A549 (cell line): ENCODE measurements at regions not wholly inside any gene's neighbourhood (a gene's known extent, or its start where the extent isn't known, plus 50 kb on each side); places are given as distances from the start of the nearest gene placed in this dataset.
A peak's percentile ranks its signal among the peaks of the same experiment; 100 is the strongest.
"Not testable (repeated sequence)": the region's sequence is repeated elsewhere in the genome, so short reads cannot be mapped to it uniquely, and the experiment has no call there.

Experiments
- ATAC-seq, 2 experiments: fragments of 200-7000 bp in 1 of 2; fragments of >200 bp in 1 of 2; cut with Nextera tagmentation in 1 of 2; cut with Tn5 transposase in 1 of 2; 3 replicates each; pipeline versions ENCODE4 v1.8.0 to v1.9.1; 2018 to 2020; ENCODE audit warnings: mild to moderate bottlenecking in 1 of 2, moderate library complexity in 1 of 2
- CTCF ChIA-PET: fragments of 300-600 bp; sonication (Branson Sonifier 250); formaldehyde crosslinking; extraction: SDS; loops from one replicate; lab custom pipeline; 2021; ENCODE audit warnings: antibody characterized with exemption, inconsistent platforms; lab: Yijun Ruan, JAX
- POLR2A ChIA-PET: fragments of 350-600 bp; formaldehyde crosslinking; extraction: SDS; loops from one replicate; lab custom pipeline; 2021; ENCODE audit warnings: antibody characterized with exemption, inconsistent platforms; lab: Yijun Ruan, JAX
- DNase-seq, 2 experiments: peaks; one replicate each; pipeline versions ENCODE4 v3.0.0 to v3.0.0-alpha.2; 2011 to 2016; ENCODE audit warnings: low read depth in 1 of 2, low spot score in 1 of 2
- FAIRE-seq: peaks from 2 replicates; lab custom pipeline; 2011; peaks lifted over from hg19 to GRCh38; lab: Jason Lieb, UNC
- H3K27ac ChIP-seq, 2 experiments: fragments of >200 bp; sonication (Bioruptor Twin); formaldehyde crosslinking; 3 replicates each; pipeline ENCODE4 v1.5.1; 2016 to 2017
- H3K4me1 ChIP-seq: fragments of >200 bp; sonication (Bioruptor Twin); formaldehyde crosslinking; 3 replicates; pipeline ENCODE4 v1.6.1; 2016
- H3K4me2 ChIP-seq: fragments of >200 bp; sonication (Bioruptor Twin); formaldehyde crosslinking; 3 replicates; pipeline ENCODE4 v1.6.1; 2016
- H3K4me3 ChIP-seq: fragments of >200 bp; sonication (Bioruptor Twin); formaldehyde crosslinking; 3 replicates; pipeline ENCODE4 v1.5.1; 2016
- H3K9me3 ChIP-seq: fragments of >200 bp; sonication (Bioruptor Twin); formaldehyde crosslinking; 3 replicates; pipeline ENCODE4 v1.6.1; 2016
- RAD21 ChIP-seq, 2 experiments: fragments of >200 bp in 1 of 2; sonication (Bioruptor Twin) in 1 of 2; formaldehyde crosslinking in 1 of 2; IDR thresholded peaks in 1 of 2; conservative IDR thresholded peaks in 1 of 2; 2 replicates in 1 of 2; 3 replicates in 1 of 2; pipeline ENCODE4 v1.6.1; 2012 to 2018; ENCODE audit warnings: inconsistent platforms in 1 of 2
- SMC3 ChIP-seq: fragments of >200 bp; sonication (Bioruptor Twin); formaldehyde crosslinking; IDR thresholded peaks from 3 replicates; pipeline ENCODE4 v1.6.1; 2018; ENCODE audit warnings: inconsistent platforms
- WGBS: methylation state at CpG from one replicate; pipeline ENCODE4 v1.1.6; 2017; ENCODE audit errors: missing lambda C conversion rate; 5-methylcytosine and 5-hydroxymethylcytosine counted together
- TF ChIP-seq, protein P1 (sequence below): fragments of >200 bp; sonication (Bioruptor Twin); formaldehyde crosslinking; IDR thresholded peaks from 3 replicates; pipeline ENCODE4 v1.5.1; 2016

DNA sequence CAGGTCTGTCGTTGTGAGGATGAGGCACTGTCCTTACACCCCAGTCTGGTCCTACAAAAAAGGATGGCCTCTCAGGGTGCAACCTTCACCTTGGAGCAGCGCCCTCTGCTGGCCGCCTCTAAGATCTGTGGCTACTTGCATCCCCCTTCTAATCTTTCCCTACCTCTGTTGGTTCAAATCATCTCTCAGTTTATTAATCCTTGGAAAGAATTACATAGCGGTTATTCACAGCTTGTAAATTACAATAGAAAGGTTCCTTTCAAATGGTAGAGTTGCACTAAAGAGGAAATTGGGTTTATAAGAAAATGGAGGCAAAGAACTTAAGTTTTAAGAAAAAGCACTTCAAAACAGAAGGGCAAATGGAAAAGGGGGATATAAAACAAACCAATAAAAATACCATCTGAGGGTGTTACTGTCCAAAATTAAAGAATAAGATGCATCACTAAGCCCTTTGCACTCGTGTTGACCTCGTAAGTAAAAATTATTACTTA lies 102.0 kb upstream of the PLEKHM1 start:
- not testable (repeated sequence) for H3K4me3 ChIP-seq, H3K9me3 ChIP-seq, H3K4me1 ChIP-seq, FAIRE-seq, H3K27ac ChIP-seq
- CTCF ChIA-PET = interaction anchor here (0.6 to 2.2 kb wide), 13 partner anchors 14 to 373 kb away, joined by 3 to 7 read pairs (median 3); no protein-coding TSS in a partner anchor
- H3K4me2 ChIP-seq = peak overlapping the region; percentile 47
- peak; percentile 90 to 94 for ATAC-seq
- WGBS = under 1% methylated on average over 6 of the region's 6 CpGs
- DNase-seq = peak; percentile 68 to 83
- POLR2A ChIA-PET = interaction anchor here (0.6 kb wide), 1 partner anchor 121 kb away, joined by 5 read pairs; no protein-coding TSS in a partner anchor
- TF ChIP-seq SMC3 (peak; percentile 66), RAD21 (conservative IDR thresholded peaks at IDR 0.05 in 1 of 2, IDR thresholded peaks at IDR 0.05 in 1 of 2) (peak; percentile 52 to 65; a peak in 3 of 5 replicates)
- TF ChIP-seq, protein P1, sequence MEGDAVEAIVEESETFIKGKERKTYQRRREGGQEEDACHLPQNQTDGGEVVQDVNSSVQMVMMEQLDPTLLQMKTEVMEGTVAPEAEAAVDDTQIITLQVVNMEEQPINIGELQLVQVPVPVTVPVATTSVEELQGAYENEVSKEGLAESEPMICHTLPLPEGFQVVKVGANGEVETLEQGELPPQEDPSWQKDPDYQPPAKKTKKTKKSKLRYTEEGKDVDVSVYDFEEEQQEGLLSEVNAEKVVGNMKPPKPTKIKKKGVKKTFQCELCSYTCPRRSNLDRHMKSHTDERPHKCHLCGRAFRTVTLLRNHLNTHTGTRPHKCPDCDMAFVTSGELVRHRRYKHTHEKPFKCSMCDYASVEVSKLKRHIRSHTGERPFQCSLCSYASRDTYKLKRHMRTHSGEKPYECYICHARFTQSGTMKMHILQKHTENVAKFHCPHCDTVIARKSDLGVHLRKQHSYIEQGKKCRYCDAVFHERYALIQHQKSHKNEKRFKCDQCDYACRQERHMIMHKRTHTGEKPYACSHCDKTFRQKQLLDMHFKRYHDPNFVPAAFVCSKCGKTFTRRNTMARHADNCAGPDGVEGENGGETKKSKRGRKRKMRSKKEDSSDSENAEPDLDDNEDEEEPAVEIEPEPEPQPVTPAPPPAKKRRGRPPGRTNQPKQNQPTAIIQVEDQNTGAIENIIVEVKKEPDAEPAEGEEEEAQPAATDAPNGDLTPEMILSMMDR = peak; percentile 82

DNA sequence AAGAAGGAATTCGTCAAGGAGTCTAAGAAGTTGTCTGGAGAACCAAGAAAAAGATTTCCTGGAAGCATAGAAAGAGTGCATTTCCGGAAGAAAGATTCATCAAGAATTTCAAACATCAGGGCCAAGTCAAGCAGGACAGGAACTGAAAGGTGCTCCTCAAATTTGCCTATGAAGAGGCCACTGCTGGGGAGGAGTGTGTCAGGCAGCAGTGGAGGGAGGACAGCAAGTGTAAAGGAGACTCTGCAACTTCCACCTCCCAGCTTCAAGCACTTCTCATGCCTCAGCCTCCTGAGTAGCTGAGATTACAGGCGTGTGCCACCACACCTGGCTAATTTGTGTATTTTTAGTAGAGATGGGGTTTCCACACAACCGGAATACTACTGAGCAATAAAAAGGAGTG lies 105.8 kb upstream of the PLEKHM1 start:
- ATAC-seq, H3K4me3 ChIP-seq, H3K9me3 ChIP-seq, H3K4me2 ChIP-seq, H3K4me1 ChIP-seq, POLR2A ChIA-PET, CTCF ChIA-PET, H3K27ac ChIP-seq, FAIRE-seq, DNase-seq: not testable (repeated sequence)
- 72% methylated on average over 4 of the region's 4 CpGs for WGBS

DNA sequence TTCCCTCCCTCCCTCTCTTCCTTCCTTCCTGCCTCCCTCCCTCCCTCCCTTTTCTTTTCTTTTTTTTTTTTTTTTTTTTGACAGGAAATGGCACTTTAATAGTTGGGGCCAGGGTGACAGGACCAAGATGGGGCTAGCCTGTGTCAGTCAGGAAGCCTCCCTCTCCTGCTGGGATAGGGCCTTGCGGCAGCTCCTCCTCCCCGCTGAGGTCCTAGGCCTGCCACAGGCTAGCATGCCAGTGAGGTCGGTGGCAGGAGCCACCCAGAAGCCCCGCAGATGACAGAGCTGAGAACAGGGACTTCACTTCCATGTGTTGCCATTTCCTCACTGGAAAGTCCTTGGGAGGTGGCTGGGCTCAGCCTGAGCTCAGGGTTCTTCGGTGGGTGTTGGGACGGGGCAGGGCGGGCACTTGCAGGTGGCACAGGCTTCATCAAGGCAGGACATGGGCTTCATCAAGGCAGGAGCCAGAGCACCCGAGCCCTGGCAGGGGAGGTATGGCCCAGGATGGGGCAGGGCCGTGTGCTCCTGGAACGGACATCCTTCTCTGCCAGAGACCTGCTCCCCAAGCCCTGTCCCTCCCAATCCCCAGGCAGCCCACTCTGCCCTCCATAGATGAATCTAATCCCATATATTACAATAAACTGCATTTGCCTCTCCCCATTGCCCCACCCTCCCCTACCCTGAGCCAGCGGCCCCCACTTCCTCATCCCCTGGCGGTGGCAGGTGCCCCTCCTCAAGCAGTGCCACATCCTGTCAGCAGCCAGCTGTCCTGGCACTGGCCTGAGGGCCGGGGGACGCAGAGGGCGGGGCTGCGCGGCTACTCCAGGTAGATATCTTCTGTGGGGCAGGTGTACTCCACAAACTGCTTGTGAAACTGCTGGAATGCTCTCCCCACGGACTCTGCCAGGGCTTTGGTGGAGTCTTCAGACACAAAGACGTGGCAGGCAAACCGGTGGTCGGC lies 109.8 kb upstream of the PLEKHM1 start:
- H3K4me3 ChIP-seq, H3K9me3 ChIP-seq, FAIRE-seq, CTCF ChIA-PET, H3K4me1 ChIP-seq, DNase-seq, H3K27ac ChIP-seq, POLR2A ChIA-PET, H3K4me2 ChIP-seq: not testable (repeated sequence)
- 90% methylated on average over 10 of the region's 21 CpGs for WGBS
- peak; percentile 70 to 89 for ATAC-seq

DNA sequence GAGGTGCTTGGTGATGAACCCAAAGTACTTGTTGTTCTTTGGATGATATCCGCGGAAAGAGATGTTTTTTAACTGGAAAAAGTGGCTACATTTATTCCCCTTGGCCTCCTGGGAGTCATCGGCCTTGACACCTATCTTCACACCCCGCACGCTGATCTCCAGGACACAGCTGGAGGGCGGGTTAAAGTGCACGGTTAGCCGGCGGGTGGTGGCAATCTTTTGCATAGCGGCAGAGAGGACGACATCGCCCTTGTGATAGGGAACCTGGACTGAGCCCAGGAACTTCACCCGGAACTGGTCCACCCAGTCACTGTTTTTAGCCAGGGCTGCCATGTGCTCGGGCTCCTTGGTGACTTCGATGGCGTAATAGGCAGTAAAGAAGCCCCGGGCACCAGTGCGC lies 110.5 kb upstream of the PLEKHM1 start:
- H3K4me2 ChIP-seq, H3K9me3 ChIP-seq, CTCF ChIA-PET, DNase-seq, FAIRE-seq, POLR2A ChIA-PET, H3K4me3 ChIP-seq, H3K4me1 ChIP-seq, H3K27ac ChIP-seq: not testable (repeated sequence)
- peak in 1 of 2 experiments; percentile 10; a peak in 2 of 6 replicates for ATAC-seq
- 94% methylated on average over 15 of the region's 18 CpGs for WGBS

DNA sequence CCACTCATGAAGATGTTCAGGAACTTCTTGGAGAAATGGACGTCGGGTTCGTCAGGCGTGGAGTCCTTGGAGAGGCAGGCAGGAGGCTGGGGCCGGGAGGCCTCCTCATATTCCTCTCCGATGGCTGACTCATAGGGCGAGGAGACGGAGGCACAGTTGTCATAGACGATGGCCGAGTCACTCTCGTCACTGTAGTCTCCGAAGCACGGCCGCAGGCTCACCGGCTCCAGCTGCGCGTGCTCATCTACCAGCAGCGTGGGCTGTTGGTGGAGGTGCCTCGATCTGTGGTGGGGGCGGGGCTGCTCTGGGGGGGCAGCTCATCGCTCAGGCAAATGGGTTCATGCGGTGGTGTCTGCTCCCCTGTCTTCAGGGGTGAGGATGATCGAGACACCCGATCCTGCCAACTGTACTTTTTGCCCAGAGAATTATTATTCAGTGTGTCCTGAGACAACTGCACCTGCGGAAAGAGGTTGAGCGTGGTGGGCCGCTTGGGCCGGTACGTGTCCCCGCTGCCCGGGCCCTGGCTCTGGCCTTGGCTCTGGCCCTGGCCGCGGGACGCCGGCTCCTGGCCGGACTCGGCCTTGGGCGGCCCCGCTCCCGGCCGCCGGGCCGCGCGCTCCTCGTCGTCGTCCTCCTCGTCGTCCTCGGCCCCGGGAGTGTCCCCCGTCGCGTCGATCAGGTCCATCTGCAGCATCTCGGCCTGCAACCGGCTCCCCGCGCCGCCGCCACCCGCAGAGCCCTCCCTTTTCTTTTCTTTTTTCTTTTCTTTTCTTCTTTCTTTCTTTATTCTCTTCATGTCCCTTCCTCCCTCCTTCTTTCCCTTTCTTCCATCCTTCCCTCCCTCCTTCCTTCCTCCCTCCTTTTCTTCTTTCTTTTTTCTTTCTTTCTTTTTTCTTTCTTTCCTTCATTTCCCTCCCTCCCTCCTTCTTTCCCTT lies 111.4 kb upstream of the PLEKHM1 start:
- 81% methylated on average over 32 of the region's 63 CpGs for WGBS

DNA sequence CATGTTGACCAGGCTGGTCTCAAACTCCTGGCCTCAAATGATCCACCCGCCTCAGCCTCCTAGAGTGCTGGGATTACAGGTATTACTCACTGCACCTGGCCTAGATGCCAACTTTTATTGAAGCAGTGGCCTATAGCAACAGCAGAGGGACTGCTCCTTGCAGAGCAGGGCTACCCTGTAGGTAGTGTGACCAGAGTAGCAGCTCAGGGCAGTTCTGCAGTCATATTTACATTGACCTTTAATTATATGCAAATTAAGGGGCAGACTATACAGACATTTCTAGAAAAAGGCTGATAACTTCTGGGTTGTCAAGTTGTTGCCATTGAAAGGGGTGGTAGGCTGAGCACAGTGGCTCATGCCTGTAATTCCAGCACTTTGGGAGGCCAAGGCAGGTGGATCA lies 115.2 kb upstream of the PLEKHM1 start:
- ATAC-seq, H3K9me3 ChIP-seq, H3K4me3 ChIP-seq, POLR2A ChIA-PET, H3K4me2 ChIP-seq, FAIRE-seq, H3K27ac ChIP-seq, H3K4me1 ChIP-seq, DNase-seq: not testable (repeated sequence)
- CTCF ChIA-PET = interaction anchor here (0.6 kb wide), 1 partner anchor 329 kb away, joined by 5 read pairs; no protein-coding TSS in a partner anchor
- 100% methylated on average over 1 of the region's 1 CpG for WGBS

More for the DNA sequence above, 111.4 kb upstream of the PLEKHM1 start:
- DNase-seq, CTCF ChIA-PET, FAIRE-seq, POLR2A ChIA-PET, H3K4me2 ChIP-seq, H3K27ac ChIP-seq, H3K9me3 ChIP-seq, H3K4me1 ChIP-seq, H3K4me3 ChIP-seq: not testable (repeated sequence)
- peak; percentile 16 to 73; a peak in 5 of 6 replicates for ATAC-seq
